Ovary (tissue), 3 donors: ENCODE measurements at regions not wholly inside any gene's neighbourhood (a gene's known extent, or its start where the extent isn't known, plus 50 kb on each side); places are given as distances from the start of the nearest gene placed in this dataset.

Experiments
- CTCF ChIP-seq, 3 donors: fragments of 450-650 bp in 2 of 3; fragments of 200-600 bp in 1 of 3; IDR thresholded peaks; one replicate each; pipeline versions ENCODE4 v1.5.1 to v1.8.0; 2016 to 2022; ENCODE audit warnings: antibody characterized with exemption in 3 of 3, mild to moderate bottlenecking in 1 of 3
- EP300 ChIP-seq: sonication (generic); formaldehyde crosslinking; IDR thresholded peaks from one replicate; pipeline ENCODE4 v1.6.1; 2017; ENCODE audit warnings: antibody characterized with exemption
- POLR2A ChIP-seq: fragments of 450-650 bp; IDR thresholded peaks from one replicate; pipeline ENCODE4 v1.6.1; 2017; ENCODE audit warnings: antibody characterized with exemption, mild to moderate bottlenecking, moderate library complexity
- donor health status: DM: no; HTN: no; CAD: no.

- TF ChIP-seq POLR2A: no peak
- no peak for TF ChIP-seq CTCF (IDR thresholded peaks at IDR 0.05)
- no peak for TF ChIP-seq EP300
Observed at GRCh38 chr3:194780706-194781105, 95.0 kb downstream of the FAM43A start.
